ENCODE measurements at regions not wholly inside any gene's neighbourhood (a gene's known extent, or its start where the extent isn't known, plus 50 kb on each side); places are given as distances from the start of the nearest gene placed in this dataset.

DNA sequence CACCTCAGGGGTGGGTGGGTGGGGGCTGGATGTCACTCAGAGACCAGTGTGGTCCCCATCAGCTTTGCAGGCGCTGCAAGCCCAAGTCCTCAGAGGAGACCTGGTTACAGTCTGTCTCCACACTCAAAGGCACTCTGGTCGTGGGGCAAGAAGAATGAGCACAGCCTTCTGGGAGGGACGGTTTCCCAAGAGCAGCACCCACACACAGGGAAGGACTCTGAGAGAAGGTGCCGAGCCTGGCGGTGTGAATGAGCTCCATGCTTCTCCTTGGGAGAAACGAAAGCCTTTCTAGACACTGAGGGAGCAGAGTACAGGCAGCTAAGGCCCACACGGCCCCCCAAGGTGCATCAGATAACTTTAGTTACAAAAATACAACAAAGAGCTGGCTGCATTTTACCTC is 473.6 kb downstream of the FOXO1 start:
- TF ChIP-seq POLR2A (IDR thresholded peaks at IDR 0.05; ENCODE audit: low read length) = no peak
- TF ChIP-seq GATA1 (IDR thresholded peaks at IDR 0.05; ENCODE audit: low read depth, low read length) = no peak

All from erythroblast (primary cell).